ENCODE measurements at regions not wholly inside any gene's neighbourhood (a gene's known extent, or its start where the extent isn't known, plus 50 kb on each side); places are given as distances from the start of the nearest gene placed in this dataset.
"Not testable (repeated sequence)": the region's sequence is repeated elsewhere in the genome, so short reads cannot be mapped to it uniquely, and the experiment has no call there.

DNA sequence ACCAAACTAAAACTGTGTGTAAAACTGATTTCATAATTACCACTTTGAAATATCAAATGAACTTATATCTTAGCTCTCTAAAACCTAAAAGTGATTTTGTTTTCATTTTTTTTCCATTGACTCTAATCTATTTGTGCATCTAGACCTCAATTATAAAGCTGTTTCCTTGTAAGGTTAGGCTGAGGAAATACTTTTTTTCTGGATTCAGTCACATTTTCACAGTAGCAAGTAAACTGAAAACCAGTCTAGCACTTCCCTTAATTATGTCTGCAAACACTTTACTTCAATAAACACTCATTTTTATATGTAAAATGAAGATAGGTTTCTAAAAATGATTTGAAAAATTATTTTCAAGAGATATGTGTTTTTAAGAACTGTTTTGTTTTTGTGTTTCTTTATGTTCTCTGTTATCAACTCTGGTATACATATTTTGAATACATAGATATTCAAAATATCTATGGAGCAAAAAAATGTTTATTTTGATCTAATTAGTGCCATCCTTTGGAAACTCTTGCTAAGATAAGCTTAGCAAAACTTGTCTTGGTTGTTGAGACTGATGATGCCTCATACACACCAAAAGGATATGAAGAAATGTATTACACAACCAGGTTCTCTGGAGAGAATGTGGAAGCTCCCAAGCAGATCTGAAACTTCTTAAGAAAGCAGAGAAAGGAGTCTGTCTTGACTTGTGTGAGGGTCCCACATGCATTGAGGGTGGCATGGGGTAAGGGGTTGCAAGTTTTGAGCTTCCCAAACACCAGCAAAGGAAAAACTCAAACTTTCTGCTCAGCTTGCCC lies 1887.4 kb downstream of the PCDH9 start:
- DNase-seq (ENCODE audit: low read depth) = no peak

DNA sequence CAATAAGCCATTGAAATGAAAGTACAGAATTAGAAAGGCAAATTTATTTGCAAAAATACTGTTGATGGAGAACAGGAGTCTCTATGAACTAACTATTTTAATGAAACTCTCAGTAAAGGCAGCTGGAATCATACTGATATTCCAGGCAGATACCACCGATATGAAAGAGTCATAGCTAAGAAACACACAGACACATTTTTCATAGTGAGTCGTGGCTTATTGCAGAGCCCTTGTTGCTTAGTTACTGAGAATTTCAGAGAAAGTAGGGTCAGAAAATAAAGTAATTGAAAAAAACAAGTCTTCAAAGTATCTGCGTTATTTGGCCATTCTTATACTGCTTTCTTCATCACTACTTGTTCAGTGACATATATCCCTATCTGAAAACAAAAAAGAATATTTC lies 1890.9 kb downstream of the PCDH9 start:
- no peak overlapping the region for H3K4me3 ChIP-seq (ENCODE audit: low read depth, low read length)
- no peak for TF ChIP-seq CTCF (IDR thresholded peaks at IDR 0.05; ENCODE audit: insufficient read depth, low read depth, low read length, missing control alignments)
- no peak for DNase-seq (ENCODE audit: low read depth)

More for the DNA sequence above, 1887.4 kb downstream of the PCDH9 start:
- no peak for TF ChIP-seq CTCF (IDR thresholded peaks at IDR 0.05; ENCODE audit: insufficient read depth, low read depth, low read length, missing control alignments)
- H3K4me3 ChIP-seq (ENCODE audit: low read depth, low read length) = no peak overlapping the region

DNA sequence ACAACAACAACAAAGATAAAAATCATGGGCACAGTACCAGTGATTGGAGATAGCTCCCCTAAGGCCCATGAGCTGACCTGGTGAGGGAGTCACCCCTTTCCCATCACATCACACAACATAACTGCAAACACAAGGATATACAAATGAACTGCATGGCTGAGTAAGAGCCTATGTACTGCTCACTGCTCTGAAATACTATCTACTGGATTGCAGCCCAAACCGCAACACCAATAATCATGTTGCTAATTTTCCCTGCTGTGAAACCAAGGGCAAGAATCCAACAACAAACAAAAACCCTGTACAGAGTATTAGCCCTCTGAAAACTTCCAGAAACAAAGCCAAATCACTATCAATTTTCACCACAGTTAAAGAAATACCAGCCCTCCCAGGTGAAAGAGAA lies 1893.2 kb downstream of the PCDH9 start:
- TF ChIP-seq CTCF (IDR thresholded peaks at IDR 0.05; ENCODE audit: insufficient read depth, low read depth, low read length, missing control alignments) = no peak
- no peak overlapping the region for H3K4me3 ChIP-seq (ENCODE audit: low read depth, low read length)
- no peak for DNase-seq (ENCODE audit: low read depth)

- no peak overlapping the region for H3K4me3 ChIP-seq (ENCODE audit: low read depth, low read length)
- DNase-seq (ENCODE audit: low read depth) = no peak
- TF ChIP-seq CTCF (IDR thresholded peaks at IDR 0.05; ENCODE audit: insufficient read depth, low read depth, low read length, missing control alignments) = no peak
Measured at GRCh38 chr13:65336087-65336749, 1893.9 kb downstream of the PCDH9 start.

GRCh38 chr13:65330691-65331090 lies 1899.4 kb downstream of the PCDH9 start:
- no peak for DNase-seq (ENCODE audit: low read depth)
- TF ChIP-seq CTCF (IDR thresholded peaks at IDR 0.05; ENCODE audit: insufficient read depth, low read depth, low read length, missing control alignments) = no peak
- H3K4me3 ChIP-seq (ENCODE audit: low read depth, low read length) = no peak overlapping the region

- DNase-seq (ENCODE audit: low read depth) = no peak
- no peak overlapping the region for H3K4me3 ChIP-seq (ENCODE audit: low read depth, low read length)
- no peak for TF ChIP-seq CTCF (IDR thresholded peaks at IDR 0.05; ENCODE audit: insufficient read depth, low read depth, low read length, missing control alignments)
Measured at GRCh38 chr13:65330287-65330686, 1899.8 kb downstream of the PCDH9 start.

GRCh38 chr13:65323192-65323591 lies 1906.9 kb downstream of the PCDH9 start:
- not testable (repeated sequence) for DNase-seq (ENCODE audit: low read depth); H3K4me3 ChIP-seq (ENCODE audit: low read depth, low read length)

GRCh38 chr13:65321423-65321822 lies 1908.7 kb downstream of the PCDH9 start:
- not testable (repeated sequence) for H3K4me3 ChIP-seq (ENCODE audit: low read depth, low read length); DNase-seq (ENCODE audit: low read depth)
